GM23338 (cell line): ENCODE measurements at regions not wholly inside any gene's neighbourhood (a gene's known extent, or its start where the extent isn't known, plus 50 kb on each side); places are given as distances from the start of the nearest gene placed in this dataset.

Experiments used
- POLR2AphosphoS5 ChIP-seq: IDR thresholded peaks from 2 replicates; pipeline ENCODE4 v1.6.1; 2016; ENCODE audit warnings: antibody characterized with exemption, low read depth
- TF ChIP-seq, protein P1 (sequence below), 2 experiments: fragments of 200-600 bp in 1 of 2; sonication (generic) in 1 of 2; conservative IDR thresholded peaks; 2 replicates each; pipeline versions ENCODE4 v1.5.1 to v1.6.1; 2016 to 2017; ENCODE audit warnings: antibody characterized with exemption in 2 of 2, low read depth in 2 of 2, mild to moderate bottlenecking in 2 of 2, moderate library complexity in 1 of 2

- TF ChIP-seq POLR2AphosphoS5 = no peak
- TF ChIP-seq, protein P1, sequence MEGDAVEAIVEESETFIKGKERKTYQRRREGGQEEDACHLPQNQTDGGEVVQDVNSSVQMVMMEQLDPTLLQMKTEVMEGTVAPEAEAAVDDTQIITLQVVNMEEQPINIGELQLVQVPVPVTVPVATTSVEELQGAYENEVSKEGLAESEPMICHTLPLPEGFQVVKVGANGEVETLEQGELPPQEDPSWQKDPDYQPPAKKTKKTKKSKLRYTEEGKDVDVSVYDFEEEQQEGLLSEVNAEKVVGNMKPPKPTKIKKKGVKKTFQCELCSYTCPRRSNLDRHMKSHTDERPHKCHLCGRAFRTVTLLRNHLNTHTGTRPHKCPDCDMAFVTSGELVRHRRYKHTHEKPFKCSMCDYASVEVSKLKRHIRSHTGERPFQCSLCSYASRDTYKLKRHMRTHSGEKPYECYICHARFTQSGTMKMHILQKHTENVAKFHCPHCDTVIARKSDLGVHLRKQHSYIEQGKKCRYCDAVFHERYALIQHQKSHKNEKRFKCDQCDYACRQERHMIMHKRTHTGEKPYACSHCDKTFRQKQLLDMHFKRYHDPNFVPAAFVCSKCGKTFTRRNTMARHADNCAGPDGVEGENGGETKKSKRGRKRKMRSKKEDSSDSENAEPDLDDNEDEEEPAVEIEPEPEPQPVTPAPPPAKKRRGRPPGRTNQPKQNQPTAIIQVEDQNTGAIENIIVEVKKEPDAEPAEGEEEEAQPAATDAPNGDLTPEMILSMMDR (conservative IDR thresholded peaks at IDR 0.05; ENCODE audit: low read depth in 2 of 2) = no peak
These were observed 211.5 kb downstream of the SUCLG1 start for GRCh38 chr2:84247532-84247931.
